K562 (cell line): ENCODE measurements at regions not wholly inside any gene's neighbourhood (a gene's known extent, or its start where the extent isn't known, plus 50 kb on each side); places are given as distances from the start of the nearest gene placed in this dataset.

Experiments used
- ATAC-seq: fragments of 200-7000 bp; cut with Tn5 transposase; 3 replicates; pipeline ENCODE4 v1.9.1; 2020; ENCODE audit warnings: moderate library complexity
- BruUV-seq: library from RNA; stranded (reverse); fragments of 400-500 nt; replicated peaks from 2 replicates; lab custom pipeline; 2021; lab: Mats Ljungman, UMichigan
- CTCF ChIA-PET: fragments of 300-600 bp; formaldehyde crosslinking; extraction: SDS; loops from one replicate; lab custom pipeline; 2021; ENCODE audit warnings: low intra/inter-chr PET ratio; lab: Yijun Ruan, JAX
- POLR2A ChIA-PET: fragments of 300-600, 350-650 bp; sonication (Branson Sonifier 250); formaldehyde crosslinking; extraction: SDS; loops from one replicate; lab custom pipeline; 2021; ENCODE audit warnings: antibody characterized with exemption, inconsistent platforms; lab: Yijun Ruan, JAX
- DNase-seq, 4 experiments: peaks; one replicate each; pipeline versions ENCODE4 v3.0.0 to v3.0.0-alpha.2; 2011 to 2018; ENCODE audit warnings: low spot score in 3 of 4, mixed read lengths in 3 of 4; ENCODE audit errors: extremely low read depth in 1 of 4
- FAIRE-seq: peaks from 2 replicates; lab custom pipeline; 2011; peaks lifted over from hg19 to GRCh38; lab: Jason Lieb, UNC
- H2AFZ ChIP-seq: 2 replicates; pipeline ENCODE4 v1.6.0; 2011; ENCODE audit warnings: low read depth, low read length, control low read depth, inconsistent platforms
- H3K27ac ChIP-seq: fragments of 200-600 bp; 3 replicates; pipeline ENCODE4 v1.8.0; 2011; ENCODE audit warnings: low read depth, mild to moderate bottlenecking, control low read depth, inconsistent platforms, low read length, moderate library complexity, mixed read lengths; ENCODE audit errors: extremely low read depth
- H3K27me3 ChIP-seq, 2 experiments: fragments of 300-600 bp in 1 of 2; 2 replicates in 1 of 2; 3 replicates in 1 of 2; pipeline versions ENCODE4 v1.6.0 to v1.8.0; 2011; ENCODE audit warnings: inconsistent platforms in 2 of 2, low read length in 2 of 2, mild to moderate bottlenecking in 1 of 2, mixed read lengths in 1 of 2, moderate library complexity in 1 of 2; ENCODE audit not compliant: control insufficient read depth in 2 of 2, insufficient read depth in 2 of 2
- H3K36me3 ChIP-seq: fragments of 300-600 bp; 3 replicates; pipeline ENCODE4 v1.8.0; 2011; ENCODE audit warnings: mild to moderate bottlenecking, low read length, inconsistent platforms; ENCODE audit not compliant: control insufficient read depth, insufficient read depth
- H3K4me1 ChIP-seq, 2 experiments: fragments of 200-600 bp in 1 of 2; replicated peaks in 1 of 2; 2 replicates in 1 of 2; 3 replicates in 1 of 2; pipeline versions ENCODE4 v1.5.1 to v1.8.0; 2011; ENCODE audit warnings: inconsistent platforms in 2 of 2, low read length in 2 of 2, mild to moderate bottlenecking in 1 of 2, mixed read lengths in 1 of 2, moderate library complexity in 1 of 2; ENCODE audit not compliant: control insufficient read depth in 2 of 2, insufficient read depth in 2 of 2
- H3K4me2 ChIP-seq: 2 replicates; pipeline ENCODE4 v1.6.1; 2011; ENCODE audit warnings: low read length, control low read depth, inconsistent platforms, mixed read lengths; ENCODE audit not compliant: insufficient read depth
- H3K4me3 ChIP-seq: fragments of 200-600 bp; sonication (generic), shearing (Covaris generic); 2 replicates; pipeline ENCODE4 v1.5.1; 2016; ENCODE audit warnings: control low read depth, inconsistent platforms
- H3K79me2 ChIP-seq: fragments of 200-600 bp; 3 replicates; pipeline ENCODE4 v1.8.0; 2011; ENCODE audit warnings: low read length, inconsistent platforms; ENCODE audit not compliant: control insufficient read depth, insufficient read depth
- H3K9ac ChIP-seq, 2 experiments: 2 replicates each; pipeline versions ENCODE4 v1.6.0 to v1.6.1; 2011; ENCODE audit warnings: low read depth in 2 of 2, low read length in 2 of 2, control low read depth in 1 of 2, inconsistent platforms in 1 of 2, mild to moderate bottlenecking in 1 of 2, mixed read lengths in 1 of 2; ENCODE audit not compliant: insufficient read depth in 1 of 2
- H3K9me1 ChIP-seq: one replicate; pipeline ENCODE4 v1.6.0; 2011; ENCODE audit warnings: inconsistent platforms, mild to moderate bottlenecking, low read length, moderate library complexity; ENCODE audit not compliant: control insufficient read depth, insufficient read depth
- H3K9me3 ChIP-seq: replicated peaks from 2 replicates; pipeline ENCODE4 v1.5.1; 2011; ENCODE audit warnings: low read depth, low read length, inconsistent platforms; ENCODE audit not compliant: control insufficient read depth, insufficient read depth
- H4K20me1 ChIP-seq: replicated peaks from 2 replicates; pipeline ENCODE4 v1.6.1; 2011; ENCODE audit warnings: low read length, inconsistent platforms, mixed read lengths; ENCODE audit not compliant: control insufficient read depth, insufficient read depth
- AFF1 ChIP-seq, 2 experiments: fragments of 450-650 bp; IDR thresholded peaks; 2 replicates each; pipeline ENCODE4 v1.6.1; 2018; ENCODE audit warnings: mild to moderate bottlenecking in 2 of 2, low read depth in 1 of 2; ENCODE audit not compliant: partially characterized antibody in 2 of 2
- KDM2B ChIP-seq: fragments of 250-450 bp; sonication (Bioruptor Pico); IDR thresholded peaks from 2 replicates; pipeline ENCODE4 v1.8.0; 2021; ENCODE audit warnings: mild to moderate bottlenecking, moderate library complexity
- MCM7 ChIP-seq, 2 experiments: fragments of 450-650 bp; IDR thresholded peaks; 2 replicates each; pipeline ENCODE4 v1.6.1; 2016 to 2018
- RAD51 ChIP-seq: fragments of 450-650 bp; IDR thresholded peaks from 2 replicates; pipeline ENCODE4 v1.7.1; 2016; ENCODE audit warnings: low read depth, mild to moderate bottlenecking, borderline replicate concordance
- RBBP5 ChIP-seq: fragments of 200-600 bp; sonication (generic); IDR thresholded peaks from 2 replicates; pipeline ENCODE4 v1.6.1; 2012; ENCODE audit warnings: borderline replicate concordance, mild to moderate bottlenecking, low read length, control low read depth, inconsistent platforms; ENCODE audit not compliant: insufficient read depth, poor library complexity, severe bottlenecking
- SMAD1 ChIP-seq: fragments of 150-350 bp; IDR thresholded peaks from 2 replicates; pipeline ENCODE4 v1.6.1; 2014; ENCODE audit warnings: low read length, low read depth; ENCODE audit not compliant: partially characterized antibody
- SMC3 ChIP-seq: conservative IDR thresholded peaks from 2 replicates; pipeline ENCODE4 v1.6.1; 2011; ENCODE audit warnings: low read depth, low read length, improper control_type of control experiment; ENCODE audit not compliant: insufficient read depth
- XRCC3 ChIP-seq: fragments of 450-650 bp; IDR thresholded peaks from 2 replicates; pipeline ENCODE4 v1.6.1; 2017; ENCODE audit warnings: mild to moderate bottlenecking, moderate library complexity
- ZNF449 ChIP-seq: fragments of 250-450 bp; sonication (Bioruptor Pico); IDR thresholded peaks from 2 replicates; pipeline ENCODE4 v1.8.0; 2022; ENCODE audit warnings: moderate library complexity, mild to moderate bottlenecking, inconsistent platforms
- ZNF696 ChIP-seq: fragments of 250-450 bp; sonication (Bioruptor Pico); conservative IDR thresholded peaks from 2 replicates; pipeline ENCODE4 v1.4.0; 2020; ENCODE audit warnings: mild to moderate bottlenecking, moderate library complexity
- ZNF780A ChIP-seq: fragments of 250-450 bp; sonication (Bioruptor Pico); IDR thresholded peaks from 2 replicates; pipeline ENCODE4 v1.5.0; 2021; ENCODE audit warnings: mild to moderate bottlenecking
- WGBS: fragments of 100-300 bp; shearing (Covaris generic); methylation state at CpG from one replicate; pipeline ENCODE4 v1.1.6; 2016; ENCODE audit warnings: low coverage, mixed read lengths; ENCODE audit not compliant: insufficient coverage; ENCODE audit errors: missing lambda C conversion rate; 5-methylcytosine and 5-hydroxymethylcytosine counted together
- in situ Hi-C: fragments of 300-500 bp; cut with MboI; formaldehyde crosslinking; loops from 4 replicates; pipeline ENCODE4 v1.15.0; 2018; ENCODE audit warnings: inconsistent platforms, mixed read lengths
- intact Hi-C: fragments of 100-400 bp; cut with micrococcal nuclease; formaldehyde crosslinking; loops from 2 replicates; pipeline ENCODE4 v1.14.2; 2022
- TF ChIP-seq, protein P1 (sequence below): sonication (generic); formaldehyde crosslinking; IDR thresholded peaks from 2 replicates; pipeline ENCODE4 v1.8.0; 2022; ENCODE audit warnings: missing genetic modification reagents, mild to moderate bottlenecking, borderline replicate concordance
- TF ChIP-seq, protein P2 (sequence below): fragments of 250-450 bp; sonication (Bioruptor Pico); IDR thresholded peaks from 2 replicates; pipeline ENCODE4 v1.8.0; 2021; ENCODE audit warnings: borderline replicate concordance, mild to moderate bottlenecking, moderate library complexity; ENCODE audit not compliant: poor library complexity, severe bottlenecking

DNA sequence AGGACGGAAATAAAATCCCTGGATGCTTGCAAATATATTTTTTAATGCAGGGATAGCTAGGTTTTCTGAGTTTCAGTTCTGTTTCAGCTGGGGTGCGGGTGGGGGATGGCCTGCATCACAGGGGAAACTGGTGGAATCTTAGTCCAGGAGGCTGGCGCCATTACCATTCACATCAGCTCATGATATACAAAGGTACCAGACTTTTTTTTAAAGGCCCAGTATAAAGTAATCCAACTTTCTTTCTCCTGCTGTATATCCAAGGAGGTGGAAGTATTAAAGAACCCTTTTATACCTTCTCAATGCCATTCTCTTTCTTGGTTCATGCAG is 343.8 kb downstream of the KCNRG start (continued):
- TF ChIP-seq SMAD1 (no peak), MCM7 (IDR thresholded peaks at IDR 0.05) (no peak), ZNF449 (CRISPR knock-in tag) (no peak), SMC3 (no peak), ZNF780A (CRISPR knock-in tag) (no peak)

DNA sequence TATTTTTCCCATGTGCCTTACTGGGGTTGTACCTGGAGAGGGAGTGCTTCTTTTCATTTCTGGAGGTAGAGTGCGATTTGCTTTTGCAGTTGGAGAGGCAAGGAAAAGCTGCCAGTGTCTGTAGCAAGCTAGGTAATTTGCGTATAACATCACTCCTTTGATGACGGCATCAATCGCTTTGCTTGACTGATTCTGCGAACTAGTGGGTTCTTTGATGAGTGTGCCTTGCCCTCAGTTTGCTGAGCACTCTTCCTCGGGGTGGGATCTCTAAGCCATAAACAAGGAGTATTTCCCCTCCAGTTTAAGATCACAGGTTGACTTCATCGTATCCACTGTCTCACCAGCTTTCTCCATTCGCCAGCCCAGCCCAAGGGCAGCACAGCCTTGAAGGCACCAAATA is 344.5 kb downstream of the KCNRG start:
- BruUV-seq = no TSS peak
- ATAC-seq (no peak), FAIRE-seq (no peak), DNase-seq (no peak)
- Histone ChIP-seq H2AFZ (no peak overlapping the region), H3K4me1 (peaks cover 2 to 16% of the 10 kb centered on the region in 2 experiments; a peak in 4 of 5 replicates), H3K4me3 (no peak overlapping the region), H3K27me3 (no peaks in the 10 kb centered on the region), H3K36me3 (no peaks in the 10 kb centered on the region), H4K20me1 (no peaks in the 10 kb centered on the region), H3K9ac (no peak overlapping the region), H3K9me1 (no peaks in the 10 kb centered on the region), H3K4me2 (no peak overlapping the region), H3K9me3 (no peaks in the 10 kb centered on the region), H3K27ac (no peak overlapping the region), H3K79me2 (no peaks in the 10 kb centered on the region; the same call in 2 of the 3 replicates)
- CTCF ChIA-PET = no interaction called here
- intact Hi-C loops = no loop called here
- in situ Hi-C loops = no loop called here
- 82% methylated on average over 7 of the region's 8 CpGs for WGBS
- POLR2A ChIA-PET = interaction anchor here (0.6 to 0.9 kb wide), 3 partner anchors 10 to 32 kb away, joined by 3 read pairs; no protein-coding TSS in a partner anchor
- TF ChIP-seq ZNF696 (no peak), AFF1 (IDR thresholded peaks at IDR 0.05; ENCODE audit: low read depth in 1 of 2, partially characterized antibody in 2 of 2) (no peak), RBBP5 (no peak), RAD51 (no peak), KDM2B (CRISPR knock-in tag) (no peak), XRCC3 (no peak)
- TF ChIP-seq, protein P1, sequence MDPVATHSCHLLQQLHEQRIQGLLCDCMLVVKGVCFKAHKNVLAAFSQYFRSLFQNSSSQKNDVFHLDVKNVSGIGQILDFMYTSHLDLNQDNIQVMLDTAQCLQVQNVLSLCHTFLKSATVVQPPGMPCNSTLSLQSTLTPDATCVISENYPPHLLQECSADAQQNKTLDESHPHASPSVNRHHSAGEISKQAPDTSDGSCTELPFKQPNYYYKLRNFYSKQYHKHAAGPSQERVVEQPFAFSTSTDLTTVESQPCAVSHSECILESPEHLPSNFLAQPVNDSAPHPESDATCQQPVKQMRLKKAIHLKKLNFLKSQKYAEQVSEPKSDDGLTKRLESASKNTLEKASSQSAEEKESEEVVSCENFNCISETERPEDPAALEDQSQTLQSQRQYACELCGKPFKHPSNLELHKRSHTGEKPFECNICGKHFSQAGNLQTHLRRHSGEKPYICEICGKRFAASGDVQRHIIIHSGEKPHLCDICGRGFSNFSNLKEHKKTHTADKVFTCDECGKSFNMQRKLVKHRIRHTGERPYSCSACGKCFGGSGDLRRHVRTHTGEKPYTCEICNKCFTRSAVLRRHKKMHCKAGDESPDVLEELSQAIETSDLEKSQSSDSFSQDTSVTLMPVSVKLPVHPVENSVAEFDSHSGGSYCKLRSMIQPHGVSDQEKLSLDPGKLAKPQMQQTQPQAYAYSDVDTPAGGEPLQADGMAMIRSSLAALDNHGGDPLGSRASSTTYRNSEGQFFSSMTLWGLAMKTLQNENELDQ (CRISPR knock-in tag) = no peak
- TF ChIP-seq, protein P2, sequence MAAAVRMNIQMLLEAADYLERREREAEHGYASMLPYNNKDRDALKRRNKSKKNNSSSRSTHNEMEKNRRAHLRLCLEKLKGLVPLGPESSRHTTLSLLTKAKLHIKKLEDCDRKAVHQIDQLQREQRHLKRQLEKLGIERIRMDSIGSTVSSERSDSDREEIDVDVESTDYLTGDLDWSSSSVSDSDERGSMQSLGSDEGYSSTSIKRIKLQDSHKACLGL = no peak
